HCT116 (cell line): ENCODE measurements at regions not wholly inside any gene's neighbourhood (a gene's known extent, or its start where the extent isn't known, plus 50 kb on each side); places are given as distances from the start of the nearest gene placed in this dataset.

Experiments
- ATAC-seq: fragments of 200-7000 bp; cut with Tn5 transposase; 2 replicates; pipeline ENCODE4 v1.9.1; 2020; ENCODE audit warnings: mild to moderate bottlenecking, moderate library complexity
- BruUV-seq: library from RNA; stranded (reverse); fragments of 400-500 nt; replicated peaks from 2 replicates; lab custom pipeline; 2021; lab: Mats Ljungman, UMichigan
- CTCF ChIA-PET: fragments of 300-600 bp; sonication (Branson Sonifier 250); formaldehyde crosslinking; loops from one replicate; lab custom pipeline; 2021; ENCODE audit warnings: antibody characterized with exemption; lab: Charles Lee
- POLR2A ChIA-PET: fragments of 300-600, 350-600 bp; sonication (Branson Sonifier 250); formaldehyde crosslinking; loops from one replicate; lab custom pipeline; 2021; ENCODE audit warnings: antibody characterized with exemption; lab: Charles Lee
- RAD21 ChIA-PET, 2 experiments: fragments of 300-600 bp; sonication (Branson Sonifier 250); formaldehyde crosslinking; loops; one replicate each; lab custom pipeline; 2023; ENCODE audit warnings: low total read pairs in 2 of 2; ENCODE audit not compliant: uncharacterized antibody in 2 of 2, unreplicated experiment in 2 of 2, low non-redundant PET in 1 of 2; lab: Charles Lee
- DNase-seq: peaks from one replicate; pipeline ENCODE4 v3.0.0-alpha.2; 2010; ENCODE audit warnings: low read depth, low spot score
- H2AFZ ChIP-seq: fragments of 200-600 bp; shearing (Covaris generic), sonication (generic); 2 replicates; pipeline ENCODE4 v1.6.1; 2017; ENCODE audit warnings: low read depth, mixed run types, mixed read lengths, antibody characterized with exemption, low read length; ENCODE audit not compliant: poor library complexity, severe bottlenecking
- H3K27ac ChIP-seq: 2 replicates; pipeline ENCODE4 v1.5.1; 2012; ENCODE audit warnings: low read depth, low read length
- H3K27me3 ChIP-seq: fragments of 200-600 bp; sonication (generic); 2 replicates; pipeline ENCODE4 v1.6.1; 2016; ENCODE audit warnings: mixed run types, low read length, mixed read lengths; ENCODE audit not compliant: insufficient read depth
- H3K36me3 ChIP-seq, 2 experiments: fragments of 200-500 bp in 1 of 2; fragments of 200-600 bp in 1 of 2; sonication (Bioruptor generic) in 1 of 2; sonication (generic) in 1 of 2; 2 replicates each; pipeline versions ENCODE4 v1.5.1 to v1.6.1; 2014 to 2016; ENCODE audit warnings: low read length in 2 of 2, inconsistent platforms in 1 of 2, mixed read lengths in 1 of 2, mixed run types in 1 of 2; ENCODE audit not compliant: insufficient read depth in 2 of 2, control insufficient read depth in 1 of 2
- H3K4me1 ChIP-seq, 2 experiments: fragments of 200-600 bp in 1 of 2; sonication (generic) in 1 of 2; 2 replicates each; pipeline versions ENCODE4 v1.5.1 to v1.6.1; 2012 to 2017; ENCODE audit warnings: low read length in 2 of 2, inconsistent platforms in 1 of 2, mild to moderate bottlenecking in 1 of 2, mixed read lengths in 1 of 2, mixed run types in 1 of 2, moderate library complexity in 1 of 2; ENCODE audit not compliant: insufficient read depth in 2 of 2, control insufficient read depth in 1 of 2
- H3K4me2 ChIP-seq: fragments of 200-600 bp; sonication (generic); 2 replicates; pipeline ENCODE4 v1.6.1; 2017; ENCODE audit warnings: mixed run types, low read length, mixed read lengths
- H3K4me3 ChIP-seq, 2 experiments: fragments of 200-600 bp in 1 of 2; sonication (generic) in 1 of 2; replicated peaks in 1 of 2; 2 replicates each; pipeline ENCODE4 v1.5.1; 2011 to 2016; ENCODE audit warnings: low read length in 2 of 2, control low read depth in 1 of 2, low read depth in 1 of 2, mild to moderate bottlenecking in 1 of 2, mixed read lengths in 1 of 2, mixed run types in 1 of 2
- H3K79me2 ChIP-seq: fragments of 200-600 bp; sonication (generic); 2 replicates; pipeline ENCODE4 v1.6.1; 2017; ENCODE audit warnings: mild to moderate bottlenecking, mixed run types, low read length, moderate library complexity, mixed read lengths; ENCODE audit not compliant: insufficient read depth
- H3K9ac ChIP-seq: fragments of 200-600 bp; sonication (generic); 2 replicates; pipeline ENCODE4 v1.6.1; 2016; ENCODE audit warnings: low read length, mixed read lengths
- H3K9me2 ChIP-seq: fragments of 200-600 bp; sonication (generic), shearing (Covaris generic); 2 replicates; pipeline ENCODE4 v1.6.1; 2017; ENCODE audit warnings: mixed run types, mild to moderate bottlenecking, moderate library complexity; ENCODE audit not compliant: insufficient read depth
- H3K9me3 ChIP-seq, 2 experiments: fragments of 200-500 bp in 1 of 2; fragments of 200-600 bp in 1 of 2; sonication (Bioruptor generic) in 1 of 2; sonication (generic) in 1 of 2; 2 replicates each; pipeline ENCODE4 v1.6.1; 2014 to 2017; ENCODE audit warnings: low read length in 2 of 2, mixed read lengths in 2 of 2, inconsistent platforms in 1 of 2, low read depth in 1 of 2, mild to moderate bottlenecking in 1 of 2, mixed run types in 1 of 2, moderate library complexity in 1 of 2; ENCODE audit not compliant: control insufficient read depth in 1 of 2, insufficient read depth in 1 of 2
- H4K20me1 ChIP-seq: fragments of 200-600 bp; sonication (generic), shearing (Covaris generic); 2 replicates; pipeline ENCODE4 v1.6.1; 2017; ENCODE audit warnings: mixed run types, mild to moderate bottlenecking, moderate library complexity; ENCODE audit not compliant: insufficient read depth
- ATF3 ChIP-seq: IDR thresholded peaks from 2 replicates; pipeline ENCODE4 v1.6.1; 2012
- EZH2 ChIP-seq: fragments of 200-600 bp; sonication (generic); IDR thresholded peaks from 2 replicates; pipeline ENCODE4 v1.6.1; 2017; ENCODE audit warnings: antibody characterized with exemption, mixed run types
- EZH2phosphoT487 ChIP-seq: fragments of 200-600 bp; IDR thresholded peaks from 2 replicates; pipeline ENCODE4 v1.6.1; 2018; ENCODE audit warnings: antibody characterized with exemption, borderline replicate concordance
- JUND ChIP-seq: IDR thresholded peaks from 2 replicates; pipeline ENCODE4 v1.6.1; 2012
- POLR2AphosphoS5 ChIP-seq: IDR thresholded peaks from 2 replicates; pipeline ENCODE4 v1.6.1; 2011; ENCODE audit warnings: mild to moderate bottlenecking, low read depth, low read length, moderate library complexity
- RAD21 ChIP-seq: IDR thresholded peaks from 2 replicates; pipeline ENCODE4 v1.6.1; 2012; ENCODE audit warnings: low read depth, mild to moderate bottlenecking
- SIN3A ChIP-seq: IDR thresholded peaks from 2 replicates; pipeline ENCODE4 v1.6.1; 2012; ENCODE audit warnings: low read depth
- ZNF274 ChIP-seq: fragments of 200-500 bp; sonication (Bioruptor generic); IDR thresholded peaks from 2 replicates; pipeline ENCODE4 v1.6.1; 2014; ENCODE audit warnings: mild to moderate bottlenecking, low read depth, low read length, inconsistent platforms
- intact Hi-C: fragments of 100-400 bp; cut with micrococcal nuclease; formaldehyde crosslinking; loops from 2 replicates; pipeline ENCODE4 v1.10.0; 2022
- TF ChIP-seq, protein P1 (sequence below): IDR thresholded peaks from 2 replicates; pipeline ENCODE4 v1.6.1; 2012; ENCODE audit warnings: low read depth
- TF ChIP-seq, protein P2 (sequence below): IDR thresholded peaks from 2 replicates; pipeline ENCODE4 v1.6.1; 2011; ENCODE audit warnings: mild to moderate bottlenecking, low read length, moderate library complexity; ENCODE audit not compliant: insufficient replicate concordance; ENCODE audit errors: extremely low read depth

DNA sequence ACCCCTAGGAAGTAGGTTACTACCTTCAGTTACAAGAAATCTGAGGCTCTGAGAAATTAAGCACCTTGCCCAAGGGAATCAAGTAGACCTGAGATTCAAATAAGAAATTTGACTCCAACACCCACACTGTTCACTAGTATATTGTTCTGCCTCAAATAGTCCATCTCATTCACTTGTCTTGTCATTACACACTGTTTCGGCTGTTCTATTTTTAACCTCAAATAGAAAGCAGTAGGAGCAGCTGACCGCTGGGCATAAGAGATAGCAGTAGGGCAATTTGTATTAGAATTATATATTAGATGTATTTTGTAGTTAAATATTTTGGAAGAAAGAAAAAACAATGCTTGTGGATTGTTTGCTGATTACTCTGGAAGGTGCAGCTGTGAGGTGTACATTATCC lies 185.1 kb downstream of the INHBA start:
- Histone ChIP-seq H3K36me3 (no peaks in the 10 kb centered on the region), H3K9me2 (no peaks in the 10 kb centered on the region), H2AFZ (no peak overlapping the region), H3K4me3 (no peak overlapping the region), H3K79me2 (no peaks in the 10 kb centered on the region), H3K4me2 (no peak overlapping the region), H3K27ac (no peak overlapping the region), H3K4me1 (no peaks in the 10 kb centered on the region), H3K9me3 (peaks cover 0 to 7% of the 10 kb centered on the region in 2 experiments; a peak in 1 of 4 replicates), H3K27me3 (no peaks in the 10 kb centered on the region), H3K9ac (no peak overlapping the region), H4K20me1 (no peaks in the 10 kb centered on the region)
- ChIA-PET CTCF (no interaction called here), POLR2A (no interaction called here), RAD21 (no interaction called here)
- BruUV-seq = no TSS peak
- TF ChIP-seq EZH2phosphoT487 (no peak), ATF3 (no peak), JUND (no peak), RAD21 (no peak)
- TF ChIP-seq, protein P1, sequence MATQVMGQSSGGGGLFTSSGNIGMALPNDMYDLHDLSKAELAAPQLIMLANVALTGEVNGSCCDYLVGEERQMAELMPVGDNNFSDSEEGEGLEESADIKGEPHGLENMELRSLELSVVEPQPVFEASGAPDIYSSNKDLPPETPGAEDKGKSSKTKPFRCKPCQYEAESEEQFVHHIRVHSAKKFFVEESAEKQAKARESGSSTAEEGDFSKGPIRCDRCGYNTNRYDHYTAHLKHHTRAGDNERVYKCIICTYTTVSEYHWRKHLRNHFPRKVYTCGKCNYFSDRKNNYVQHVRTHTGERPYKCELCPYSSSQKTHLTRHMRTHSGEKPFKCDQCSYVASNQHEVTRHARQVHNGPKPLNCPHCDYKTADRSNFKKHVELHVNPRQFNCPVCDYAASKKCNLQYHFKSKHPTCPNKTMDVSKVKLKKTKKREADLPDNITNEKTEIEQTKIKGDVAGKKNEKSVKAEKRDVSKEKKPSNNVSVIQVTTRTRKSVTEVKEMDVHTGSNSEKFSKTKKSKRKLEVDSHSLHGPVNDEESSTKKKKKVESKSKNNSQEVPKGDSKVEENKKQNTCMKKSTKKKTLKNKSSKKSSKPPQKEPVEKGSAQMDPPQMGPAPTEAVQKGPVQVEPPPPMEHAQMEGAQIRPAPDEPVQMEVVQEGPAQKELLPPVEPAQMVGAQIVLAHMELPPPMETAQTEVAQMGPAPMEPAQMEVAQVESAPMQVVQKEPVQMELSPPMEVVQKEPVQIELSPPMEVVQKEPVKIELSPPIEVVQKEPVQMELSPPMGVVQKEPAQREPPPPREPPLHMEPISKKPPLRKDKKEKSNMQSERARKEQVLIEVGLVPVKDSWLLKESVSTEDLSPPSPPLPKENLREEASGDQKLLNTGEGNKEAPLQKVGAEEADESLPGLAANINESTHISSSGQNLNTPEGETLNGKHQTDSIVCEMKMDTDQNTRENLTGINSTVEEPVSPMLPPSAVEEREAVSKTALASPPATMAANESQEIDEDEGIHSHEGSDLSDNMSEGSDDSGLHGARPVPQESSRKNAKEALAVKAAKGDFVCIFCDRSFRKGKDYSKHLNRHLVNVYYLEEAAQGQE = no peak
- intact Hi-C loops = no loop called here
- ATAC-seq = no peak
- DNase-seq = no peak

DNA sequence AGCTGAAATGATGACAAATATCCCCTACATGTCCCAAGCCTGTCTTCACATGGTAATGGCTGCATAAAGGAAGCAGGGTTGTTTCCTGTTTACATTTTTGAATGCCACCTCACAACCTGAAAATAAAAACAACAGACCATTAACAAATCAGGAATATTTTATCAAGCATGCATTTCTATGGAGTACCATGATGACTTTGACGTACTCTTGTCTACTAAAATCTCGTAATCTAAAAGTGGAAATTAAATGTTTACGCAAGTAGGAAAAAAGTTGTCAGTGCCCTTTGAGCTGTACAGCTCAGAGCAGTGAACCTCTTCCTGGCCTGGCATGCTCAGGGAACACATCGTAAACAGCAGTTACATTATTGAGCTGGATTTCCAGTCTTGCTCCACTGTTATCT lies 194.1 kb downstream of the INHBA start:
- H3K27ac ChIP-seq = no peak overlapping the region
- no peak for DNase-seq
- ChIA-PET CTCF (no interaction called here), RAD21 (no interaction called here), POLR2A (no interaction called here)
- no peak overlapping the region for H3K4me2 ChIP-seq
- BruUV-seq = no TSS peak
- no peak for ATAC-seq
- H3K79me2 ChIP-seq = no peaks in the 10 kb centered on the region
- H4K20me1 ChIP-seq = no peaks in the 10 kb centered on the region
- no peaks in the 10 kb centered on the region for H3K4me1 ChIP-seq
- H3K4me3 ChIP-seq = no peak overlapping the region
- H3K27me3 ChIP-seq = no peaks in the 10 kb centered on the region
- no peak overlapping the region for H3K9ac ChIP-seq
- H2AFZ ChIP-seq = no peak overlapping the region
- no peaks in the 10 kb centered on the region for H3K36me3 ChIP-seq
- no peaks in the 10 kb centered on the region for H3K9me2 ChIP-seq
- intact Hi-C loops = no loop called here
- no peaks in the 10 kb centered on the region for H3K9me3 ChIP-seq
- no peak for TF ChIP-seq ATF3
- no peak for TF ChIP-seq POLR2AphosphoS5
- TF ChIP-seq, protein P1 = no peak
- TF ChIP-seq EZH2 = no peak
- TF ChIP-seq ZNF274 = no peak
- TF ChIP-seq, protein P2, sequence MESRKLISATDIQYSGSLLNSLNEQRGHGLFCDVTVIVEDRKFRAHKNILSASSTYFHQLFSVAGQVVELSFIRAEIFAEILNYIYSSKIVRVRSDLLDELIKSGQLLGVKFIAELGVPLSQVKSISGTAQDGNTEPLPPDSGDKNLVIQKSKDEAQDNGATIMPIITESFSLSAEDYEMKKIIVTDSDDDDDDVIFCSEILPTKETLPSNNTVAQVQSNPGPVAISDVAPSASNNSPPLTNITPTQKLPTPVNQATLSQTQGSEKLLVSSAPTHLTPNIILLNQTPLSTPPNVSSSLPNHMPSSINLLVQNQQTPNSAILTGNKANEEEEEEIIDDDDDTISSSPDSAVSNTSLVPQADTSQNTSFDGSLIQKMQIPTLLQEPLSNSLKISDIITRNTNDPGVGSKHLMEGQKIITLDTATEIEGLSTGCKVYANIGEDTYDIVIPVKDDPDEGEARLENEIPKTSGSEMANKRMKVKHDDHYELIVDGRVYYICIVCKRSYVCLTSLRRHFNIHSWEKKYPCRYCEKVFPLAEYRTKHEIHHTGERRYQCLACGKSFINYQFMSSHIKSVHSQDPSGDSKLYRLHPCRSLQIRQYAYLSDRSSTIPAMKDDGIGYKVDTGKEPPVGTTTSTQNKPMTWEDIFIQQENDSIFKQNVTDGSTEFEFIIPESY = no peak
- no peak for TF ChIP-seq SIN3A
